ENCODE measurements at regions not wholly inside any gene's neighbourhood (a gene's known extent, or its start where the extent isn't known, plus 50 kb on each side); places are given as distances from the start of the nearest gene placed in this dataset.

DNA sequence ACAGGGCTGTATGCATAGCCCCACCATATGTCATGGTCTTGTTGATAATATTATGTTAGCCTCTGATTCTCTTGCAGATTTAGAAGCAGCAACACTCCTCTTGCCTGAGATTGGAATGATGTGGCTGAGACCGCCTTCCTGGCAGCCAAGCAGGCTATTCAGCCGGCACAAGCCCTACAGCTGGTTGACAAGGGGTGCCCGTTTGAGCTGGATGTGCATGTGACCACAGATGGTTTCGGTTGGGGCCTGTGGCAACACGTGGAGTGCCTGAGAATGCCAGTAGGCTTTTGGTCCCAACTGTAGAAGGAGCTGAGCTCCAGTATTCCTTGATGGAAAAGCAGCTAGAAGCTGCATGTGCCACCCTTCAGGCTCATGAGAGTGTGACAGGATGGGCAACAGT is 303.6 kb upstream of the POU3F2 start:
- H3K27me3 Mint-ChIP-seq (ENCODE audit: insufficient read depth, low read depth) = peaks cover 8% of the 10 kb centered on the region
- H3K27me3 ChIP-seq = no peaks in the 10 kb centered on the region
- H4K20me1 ChIP-seq (ENCODE audit: low read depth) = no peaks in the 10 kb centered on the region
- no peak for TF ChIP-seq EZH2phosphoT487 (IDR thresholded peaks at IDR 0.05)
- TF ChIP-seq, protein P1, sequence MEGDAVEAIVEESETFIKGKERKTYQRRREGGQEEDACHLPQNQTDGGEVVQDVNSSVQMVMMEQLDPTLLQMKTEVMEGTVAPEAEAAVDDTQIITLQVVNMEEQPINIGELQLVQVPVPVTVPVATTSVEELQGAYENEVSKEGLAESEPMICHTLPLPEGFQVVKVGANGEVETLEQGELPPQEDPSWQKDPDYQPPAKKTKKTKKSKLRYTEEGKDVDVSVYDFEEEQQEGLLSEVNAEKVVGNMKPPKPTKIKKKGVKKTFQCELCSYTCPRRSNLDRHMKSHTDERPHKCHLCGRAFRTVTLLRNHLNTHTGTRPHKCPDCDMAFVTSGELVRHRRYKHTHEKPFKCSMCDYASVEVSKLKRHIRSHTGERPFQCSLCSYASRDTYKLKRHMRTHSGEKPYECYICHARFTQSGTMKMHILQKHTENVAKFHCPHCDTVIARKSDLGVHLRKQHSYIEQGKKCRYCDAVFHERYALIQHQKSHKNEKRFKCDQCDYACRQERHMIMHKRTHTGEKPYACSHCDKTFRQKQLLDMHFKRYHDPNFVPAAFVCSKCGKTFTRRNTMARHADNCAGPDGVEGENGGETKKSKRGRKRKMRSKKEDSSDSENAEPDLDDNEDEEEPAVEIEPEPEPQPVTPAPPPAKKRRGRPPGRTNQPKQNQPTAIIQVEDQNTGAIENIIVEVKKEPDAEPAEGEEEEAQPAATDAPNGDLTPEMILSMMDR (IDR thresholded peaks at IDR 0.05) = no peak
- no peak for TF ChIP-seq EZH2 (IDR thresholded peaks at IDR 0.05)
- peaks cover 26% of the 10 kb centered on the region for H3K9me3 Mint-ChIP-seq
- H3K4me2 ChIP-seq = no peak overlapping the region
- peaks cover 9% of the 10 kb centered on the region for H3K4me1 Mint-ChIP-seq
- no peak for DNase-seq (ENCODE audit: low spot score)
- peaks cover 13% of the 10 kb centered on the region for H3F3A ChIP-seq (ENCODE audit: low read depth)
- H3K4me3 ChIP-seq = no peak overlapping the region
- no peak overlapping the region for H3K9ac ChIP-seq
- H3K36me3 ChIP-seq = no peaks in the 10 kb centered on the region
- peaks cover 23% of the 10 kb centered on the region for H3K4me1 ChIP-seq
- no peaks in the 10 kb centered on the region for H3K9me3 ChIP-seq (ENCODE audit: low read depth)
- no peak overlapping the region for H3K27ac Mint-ChIP-seq
- H3K4me3 Mint-ChIP-seq = no peak overlapping the region
- no peak overlapping the region for H3K27ac ChIP-seq
- no peaks in the 10 kb centered on the region for H3K79me2 ChIP-seq (ENCODE audit: low read depth)
- H2AFZ ChIP-seq (replicated peaks) = no peak overlapping the region
- H3K36me3 Mint-ChIP-seq = peaks cover 4% of the 10 kb centered on the region

DNA sequence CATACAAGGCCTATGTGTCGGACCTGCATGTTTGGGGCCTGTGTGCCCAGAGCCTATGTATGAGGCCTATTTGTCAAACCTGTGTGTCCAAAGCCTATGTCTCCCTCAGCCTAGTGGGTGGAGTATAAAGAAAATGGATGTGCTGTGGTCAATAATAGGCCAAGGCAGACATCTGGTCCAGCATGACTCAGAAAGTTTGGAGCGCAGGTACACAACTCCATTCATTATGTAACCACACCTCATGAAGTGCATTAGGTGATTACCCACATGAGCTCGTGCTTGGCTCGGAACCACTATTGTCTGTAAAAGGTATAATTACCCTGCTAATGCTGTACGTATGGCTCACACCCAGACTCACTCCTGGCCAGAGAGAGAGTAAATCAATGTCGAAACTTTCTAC is 302.4 kb upstream of the POU3F2 start:
- H3K9me3 ChIP-seq (ENCODE audit: low read depth) = no peaks in the 10 kb centered on the region
- no peak overlapping the region for H3K4me2 ChIP-seq
- H3K36me3 ChIP-seq = no peaks in the 10 kb centered on the region
- H3K4me3 ChIP-seq = no peak overlapping the region
- Mint-ChIP-seq H3K27me3 (ENCODE audit: insufficient read depth, low read depth) (peaks cover 5% of the 10 kb centered on the region), H3K9me3 (peaks cover 26% of the 10 kb centered on the region), H3K4me3 (no peak overlapping the region), H3K36me3 (peaks cover 4% of the 10 kb centered on the region), H3K4me1 (no peaks in the 10 kb centered on the region), H3K27ac (no peak overlapping the region)
- no peaks in the 10 kb centered on the region for H3K27me3 ChIP-seq
- no peak for DNase-seq (ENCODE audit: low spot score)
- H3K79me2 ChIP-seq (ENCODE audit: low read depth) = no peaks in the 10 kb centered on the region
- no peak overlapping the region for H3K27ac ChIP-seq
- peaks cover 10% of the 10 kb centered on the region for H3K4me1 ChIP-seq
- H3K9ac ChIP-seq = no peak overlapping the region
- H2AFZ ChIP-seq (replicated peaks) = no peak overlapping the region
- H4K20me1 ChIP-seq (ENCODE audit: low read depth) = no peaks in the 10 kb centered on the region
- TF ChIP-seq EZH2phosphoT487 (IDR thresholded peaks at IDR 0.05) = no peak
- TF ChIP-seq EZH2 (IDR thresholded peaks at IDR 0.05) = no peak
- TF ChIP-seq, protein P1 (IDR thresholded peaks at IDR 0.05) = no peak
- peaks cover under 1% of the 10 kb centered on the region for H3F3A ChIP-seq (ENCODE audit: low read depth)

DNA sequence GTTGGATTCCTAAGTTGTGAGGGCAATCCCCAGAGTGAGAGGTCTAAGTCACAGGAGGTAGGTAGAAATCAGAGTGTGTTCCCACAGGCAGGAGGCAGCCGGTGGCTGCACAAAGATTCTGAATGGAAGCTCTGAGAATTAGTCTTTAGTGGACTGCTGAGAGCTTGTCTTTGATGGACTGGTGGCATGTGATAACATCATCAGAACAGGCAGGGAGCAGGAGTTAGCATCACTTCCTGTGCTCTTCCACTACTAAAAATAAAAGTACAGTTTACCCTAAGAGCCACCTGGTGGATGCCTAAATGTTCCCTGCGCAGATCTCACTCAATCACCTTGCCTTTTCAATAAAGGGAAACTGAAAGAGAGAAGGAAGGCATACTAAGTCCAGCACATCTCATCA is 294.6 kb upstream of the POU3F2 start:
- TF ChIP-seq, protein P1 (IDR thresholded peaks at IDR 0.05) = peak; percentile 26
- TF ChIP-seq EZH2phosphoT487 (IDR thresholded peaks at IDR 0.05) (no peak), EZH2 (IDR thresholded peaks at IDR 0.05) (no peak)

More for the DNA sequence above, 294.6 kb upstream of the POU3F2 start:
- Mint-ChIP-seq H3K36me3 (no peaks in the 10 kb centered on the region), H3K4me3 (no peak overlapping the region), H3K27ac (peak overlapping the region; percentile 4), H3K4me1 (peaks cover 19% of the 10 kb centered on the region), H3K9me3 (no peaks in the 10 kb centered on the region), H3K27me3 (ENCODE audit: insufficient read depth, low read depth) (peaks cover 4% of the 10 kb centered on the region)
- H3K9me3 ChIP-seq (ENCODE audit: low read depth) = no peaks in the 10 kb centered on the region
- DNase-seq (ENCODE audit: low spot score) = no peak
- H3K4me3 ChIP-seq = no peak overlapping the region
- H2AFZ ChIP-seq (replicated peaks) = peak overlapping the region; percentile 44
- H3K4me2 ChIP-seq = no peak overlapping the region
- H3K4me1 ChIP-seq = no peaks in the 10 kb centered on the region
- H3K36me3 ChIP-seq = no peaks in the 10 kb centered on the region
- H3K79me2 ChIP-seq (ENCODE audit: low read depth) = no peaks in the 10 kb centered on the region
- no peaks in the 10 kb centered on the region for H4K20me1 ChIP-seq (ENCODE audit: low read depth)
- H3K27ac ChIP-seq = no peak overlapping the region
- no peak overlapping the region for H3K9ac ChIP-seq
- no peaks in the 10 kb centered on the region for H3K27me3 ChIP-seq
- no peaks in the 10 kb centered on the region for H3F3A ChIP-seq (ENCODE audit: low read depth)

Measured in neural progenitor cell (in vitro differentiated cells).